ENCODE measurements at regions not wholly inside any gene's neighbourhood (a gene's known extent, or its start where the extent isn't known, plus 50 kb on each side); places are given as distances from the start of the nearest gene placed in this dataset.
"Not testable (repeated sequence)": the region's sequence is repeated elsewhere in the genome, so short reads cannot be mapped to it uniquely, and the experiment has no call there.

- no peak for DNase-seq (ENCODE audit: low spot score)
These were observed 526.7 kb upstream of the NRP1 start for GRCh38 chr10:33861016-33861704.

GRCh38 chr10:33860552-33860951 lies 526.1 kb upstream of the NRP1 start:
- no peak for DNase-seq (ENCODE audit: low spot score)

GRCh38 chr10:33859319-33860022 lies 525.0 kb upstream of the NRP1 start:
- no peak for DNase-seq (ENCODE audit: low spot score)

GRCh38 chr10:33858326-33858725 lies 523.9 kb upstream of the NRP1 start:
- DNase-seq (ENCODE audit: low spot score) = no peak

GRCh38 chr10:33853221-33853620 lies 518.8 kb upstream of the NRP1 start:
- DNase-seq (ENCODE audit: low spot score) = not testable (repeated sequence)

- no peak for DNase-seq (ENCODE audit: low spot score)
These were observed 508.9 kb upstream of the NRP1 start for GRCh38 chr10:33843379-33843778.

- no peak for DNase-seq (ENCODE audit: low spot score)
These were observed 507.2 kb upstream of the NRP1 start for GRCh38 chr10:33841678-33842077.

- no peak for DNase-seq (ENCODE audit: low spot score)
These were observed 504.3 kb upstream of the NRP1 start for GRCh38 chr10:33838731-33839130.

GRCh38 chr10:33837736-33838135 lies 503.3 kb upstream of the NRP1 start:
- DNase-seq (ENCODE audit: low spot score) = no peak

GRCh38 chr10:33835556-33835955 lies 501.1 kb upstream of the NRP1 start:
- no peak for DNase-seq (ENCODE audit: low spot score)

GRCh38 chr10:33833566-33833965 lies 499.1 kb upstream of the NRP1 start:
- no peak for DNase-seq (ENCODE audit: low spot score)

GRCh38 chr10:33832124-33832787 lies 497.8 kb upstream of the NRP1 start:
- DNase-seq (ENCODE audit: low spot score) = peak; percentile 36

- no peak for DNase-seq (ENCODE audit: low spot score)
These were observed 497.1 kb upstream of the NRP1 start for GRCh38 chr10:33831591-33831990.

- not testable (repeated sequence) for DNase-seq (ENCODE audit: low spot score)
These were observed 495.4 kb upstream of the NRP1 start for GRCh38 chr10:33829899-33830298.

- no peak for DNase-seq (ENCODE audit: low spot score)
These were observed 494.1 kb upstream of the NRP1 start for GRCh38 chr10:33828592-33828991.

GRCh38 chr10:33826186-33826585 lies 491.7 kb upstream of the NRP1 start:
- no peak for DNase-seq (ENCODE audit: low spot score)

- DNase-seq (ENCODE audit: low spot score) = no peak
These were observed 488.3 kb upstream of the NRP1 start for GRCh38 chr10:33822774-33823173.

GRCh38 chr10:33820531-33820930 lies 486.1 kb upstream of the NRP1 start:
- no peak for DNase-seq (ENCODE audit: low spot score)

GRCh38 chr10:33819206-33819605 lies 484.7 kb upstream of the NRP1 start:
- no peak for DNase-seq (ENCODE audit: low spot score)

GRCh38 chr10:33818343-33818742 lies 483.9 kb upstream of the NRP1 start:
- DNase-seq (ENCODE audit: low spot score) = no peak

GRCh38 chr10:33817605-33818004 lies 483.1 kb upstream of the NRP1 start:
- DNase-seq (ENCODE audit: low spot score) = no peak

GRCh38 chr10:33815776-33816175 lies 481.3 kb upstream of the NRP1 start:
- no peak for DNase-seq (ENCODE audit: low spot score)

- DNase-seq (ENCODE audit: low spot score) = no peak
These were observed 479.4 kb upstream of the NRP1 start for GRCh38 chr10:33813871-33814270.
